Activated naive CD4-positive, alpha-beta T cell treated with anti-CD3 and anti-CD28 coated beads, Interleukin-2, amount 10 ng/mL, durations not matched to agents 7 days and 5 days (primary cell): ENCODE measurements at regions not wholly inside any gene's neighbourhood (a gene's known extent, or its start where the extent isn't known, plus 50 kb on each side); places are given as distances from the start of the nearest gene placed in this dataset.

Experiments
- CTCF ChIA-PET: fragments of 350-600 bp; sonication (Branson Sonifier 250); formaldehyde crosslinking; loops from one replicate; lab custom pipeline; 2021; ENCODE audit warnings: antibody characterized with exemption; lab: Charles Lee
- DNase-seq: peaks from one replicate; pipeline ENCODE4 v3.0.0-alpha.2; 2020
- H3K27ac Mint-ChIP-seq: one replicate; pipeline ENCODE4 v1.8.0; 2021; ENCODE audit warnings: mild to moderate bottlenecking, moderate library complexity, mixed read lengths
- H3K27me3 Mint-ChIP-seq: one replicate; pipeline ENCODE4 v1.8.0; 2021; ENCODE audit warnings: mild to moderate bottlenecking, mixed read lengths
- H3K36me3 Mint-ChIP-seq: one replicate; pipeline ENCODE4 v1.8.0; 2021; ENCODE audit warnings: mixed read lengths
- H3K4me1 Mint-ChIP-seq: one replicate; pipeline ENCODE4 v1.8.0; 2021; ENCODE audit warnings: mixed read lengths
- H3K4me3 Mint-ChIP-seq: one replicate; pipeline ENCODE4 v1.8.0; 2021; ENCODE audit warnings: mild to moderate bottlenecking, moderate library complexity, mixed read lengths
- H3K9me3 Mint-ChIP-seq: one replicate; pipeline ENCODE4 v1.8.0; 2021; ENCODE audit warnings: mixed read lengths

GRCh38 chr4:14259936-14260335, 632.4 kb upstream of the BOD1L1 start:
- Mint-ChIP-seq H3K27ac (no peak overlapping the region), H3K4me1 (no peaks in the 10 kb centered on the region), H3K9me3 (no peaks in the 10 kb centered on the region), H3K27me3 (no peaks in the 10 kb centered on the region), H3K36me3 (no peaks in the 10 kb centered on the region), H3K4me3 (no peak overlapping the region)
- CTCF ChIA-PET, result no interaction called here
- no peak for DNase-seq

GRCh38 chr4:14260591-14260990, 633.1 kb upstream of the BOD1L1 start:
- CTCF ChIA-PET, result no interaction called here
- Mint-ChIP-seq H3K27me3 (no peaks in the 10 kb centered on the region), H3K4me1 (no peaks in the 10 kb centered on the region), H3K36me3 (no peaks in the 10 kb centered on the region), H3K4me3 (no peak overlapping the region), H3K27ac (no peak overlapping the region), H3K9me3 (no peaks in the 10 kb centered on the region)
- no peak for DNase-seq

- Mint-ChIP-seq H3K9me3 (no peaks in the 10 kb centered on the region), H3K4me1 (no peaks in the 10 kb centered on the region), H3K4me3 (no peak overlapping the region), H3K27me3 (no peaks in the 10 kb centered on the region), H3K36me3 (no peaks in the 10 kb centered on the region), H3K27ac (no peak overlapping the region)
- CTCF ChIA-PET, result no interaction called here
- DNase-seq, result no peak
These were observed 634.7 kb upstream of the BOD1L1 start for GRCh38 chr4:14262221-14262620.

- H3K4me1 Mint-ChIP-seq, result no peaks in the 10 kb centered on the region
- H3K36me3 Mint-ChIP-seq, result no peaks in the 10 kb centered on the region
- H3K27ac Mint-ChIP-seq, result no peak overlapping the region
- H3K9me3 Mint-ChIP-seq, result no peaks in the 10 kb centered on the region
- no peak overlapping the region for H3K4me3 Mint-ChIP-seq
- no peaks in the 10 kb centered on the region for H3K27me3 Mint-ChIP-seq
- no peak for DNase-seq
- CTCF ChIA-PET, result no interaction called here
These were observed 636.9 kb upstream of the BOD1L1 start for GRCh38 chr4:14264437-14264836.

- no peak overlapping the region for H3K27ac Mint-ChIP-seq
- H3K36me3 Mint-ChIP-seq, result no peaks in the 10 kb centered on the region
- H3K4me3 Mint-ChIP-seq, result no peak overlapping the region
- CTCF ChIA-PET, result no interaction called here
- no peaks in the 10 kb centered on the region for H3K4me1 Mint-ChIP-seq
- H3K27me3 Mint-ChIP-seq, result no peaks in the 10 kb centered on the region
- H3K9me3 Mint-ChIP-seq, result no peaks in the 10 kb centered on the region
- DNase-seq, result no peak
These were observed 638.1 kb upstream of the BOD1L1 start for GRCh38 chr4:14265651-14266050.

- Mint-ChIP-seq H3K27me3 (no peaks in the 10 kb centered on the region), H3K4me1 (no peaks in the 10 kb centered on the region), H3K4me3 (no peak overlapping the region), H3K36me3 (no peaks in the 10 kb centered on the region), H3K9me3 (no peaks in the 10 kb centered on the region), H3K27ac (no peak overlapping the region)
- CTCF ChIA-PET, result no interaction called here
- DNase-seq, result no peak
These were observed 640.0 kb upstream of the BOD1L1 start for GRCh38 chr4:14267373-14268060.

GRCh38 chr4:14269824-14270223, 642.3 kb upstream of the BOD1L1 start:
- CTCF ChIA-PET, result no interaction called here
- Mint-ChIP-seq H3K4me1 (no peaks in the 10 kb centered on the region), H3K27ac (no peak overlapping the region), H3K27me3 (no peaks in the 10 kb centered on the region), H3K4me3 (no peak overlapping the region), H3K36me3 (no peaks in the 10 kb centered on the region), H3K9me3 (no peaks in the 10 kb centered on the region)
- DNase-seq, result no peak

- CTCF ChIA-PET, result no interaction called here
- Mint-ChIP-seq H3K36me3 (no peaks in the 10 kb centered on the region), H3K4me3 (no peak overlapping the region), H3K27ac (no peak overlapping the region), H3K9me3 (no peaks in the 10 kb centered on the region), H3K4me1 (no peaks in the 10 kb centered on the region), H3K27me3 (no peaks in the 10 kb centered on the region)
- DNase-seq, result no peak
These were observed 644.7 kb upstream of the BOD1L1 start for GRCh38 chr4:14272206-14272605.

- no peak overlapping the region for H3K4me3 Mint-ChIP-seq
- H3K27ac Mint-ChIP-seq, result no peak overlapping the region
These were observed 650.0 kb upstream of the BOD1L1 start for GRCh38 chr4:14277505-14277904.

GRCh38 chr4:14280567-14280966, 653.0 kb upstream of the BOD1L1 start:
- H3K27me3 Mint-ChIP-seq, result no peaks in the 10 kb centered on the region
- no peaks in the 10 kb centered on the region for H3K4me1 Mint-ChIP-seq
- H3K9me3 Mint-ChIP-seq, result no peaks in the 10 kb centered on the region
- H3K36me3 Mint-ChIP-seq, result no peaks in the 10 kb centered on the region
- no peak for DNase-seq
- no peak overlapping the region for H3K27ac Mint-ChIP-seq
- H3K4me3 Mint-ChIP-seq, result no peak overlapping the region
- CTCF ChIA-PET, result no interaction called here

More at GRCh38 chr4:14277505-14277904, 650.0 kb upstream of the BOD1L1 start:
- Mint-ChIP-seq H3K36me3 (no peaks in the 10 kb centered on the region), H3K9me3 (no peaks in the 10 kb centered on the region), H3K27me3 (no peaks in the 10 kb centered on the region), H3K4me1 (no peaks in the 10 kb centered on the region)
- CTCF ChIA-PET, result no interaction called here
- no peak for DNase-seq

- no peak for DNase-seq
- H3K27ac Mint-ChIP-seq, result no peak overlapping the region
- H3K27me3 Mint-ChIP-seq, result no peaks in the 10 kb centered on the region
- H3K4me1 Mint-ChIP-seq, result no peaks in the 10 kb centered on the region
- no peaks in the 10 kb centered on the region for H3K36me3 Mint-ChIP-seq
- H3K4me3 Mint-ChIP-seq, result no peak overlapping the region
- CTCF ChIA-PET, result no interaction called here
- H3K9me3 Mint-ChIP-seq, result peaks cover 6% of the 10 kb centered on the region
These were observed 657.1 kb upstream of the BOD1L1 start for GRCh38 chr4:14284578-14284977.

- Mint-ChIP-seq H3K4me3 (no peak overlapping the region), H3K4me1 (no peaks in the 10 kb centered on the region), H3K9me3 (peaks cover 6% of the 10 kb centered on the region), H3K36me3 (no peaks in the 10 kb centered on the region), H3K27me3 (no peaks in the 10 kb centered on the region), H3K27ac (no peak overlapping the region)
- CTCF ChIA-PET, result no interaction called here
- DNase-seq, result no peak
These were observed 662.2 kb upstream of the BOD1L1 start for GRCh38 chr4:14289708-14290107.

GRCh38 chr4:14293582-14293981, 666.1 kb upstream of the BOD1L1 start:
- CTCF ChIA-PET, result no interaction called here
- no peak for DNase-seq
- H3K4me3 Mint-ChIP-seq, result no peak overlapping the region
- H3K27ac Mint-ChIP-seq, result no peak overlapping the region
- no peaks in the 10 kb centered on the region for H3K9me3 Mint-ChIP-seq
- no peaks in the 10 kb centered on the region for H3K36me3 Mint-ChIP-seq
- no peaks in the 10 kb centered on the region for H3K27me3 Mint-ChIP-seq
- H3K4me1 Mint-ChIP-seq, result no peaks in the 10 kb centered on the region

GRCh38 chr4:14294611-14295010, 667.1 kb upstream of the BOD1L1 start:
- Mint-ChIP-seq H3K27me3 (no peaks in the 10 kb centered on the region), H3K4me3 (no peak overlapping the region)
- CTCF ChIA-PET, result no interaction called here

GRCh38 chr4:14299166-14299565, 671.6 kb upstream of the BOD1L1 start:
- Mint-ChIP-seq H3K4me1 (no peaks in the 10 kb centered on the region), H3K9me3 (no peaks in the 10 kb centered on the region), H3K27me3 (no peaks in the 10 kb centered on the region), H3K4me3 (no peak overlapping the region), H3K27ac (no peak overlapping the region), H3K36me3 (no peaks in the 10 kb centered on the region)
- CTCF ChIA-PET, result no interaction called here
- DNase-seq, result no peak

More at GRCh38 chr4:14294611-14295010, 667.1 kb upstream of the BOD1L1 start:
- H3K27ac Mint-ChIP-seq, result no peak overlapping the region
- no peaks in the 10 kb centered on the region for H3K9me3 Mint-ChIP-seq
- H3K36me3 Mint-ChIP-seq, result no peaks in the 10 kb centered on the region
- DNase-seq, result no peak
- no peaks in the 10 kb centered on the region for H3K4me1 Mint-ChIP-seq

- Mint-ChIP-seq H3K27ac (no peak overlapping the region), H3K4me3 (no peak overlapping the region), H3K36me3 (no peaks in the 10 kb centered on the region), H3K27me3 (no peaks in the 10 kb centered on the region), H3K9me3 (no peaks in the 10 kb centered on the region), H3K4me1 (no peaks in the 10 kb centered on the region)
- CTCF ChIA-PET, result no interaction called here
- DNase-seq, result no peak
These were observed 674.5 kb upstream of the BOD1L1 start for GRCh38 chr4:14302021-14302420.
